ENCODE measurements at regions not wholly inside any gene's neighbourhood (a gene's known extent, or its start where the extent isn't known, plus 50 kb on each side); places are given as distances from the start of the nearest gene placed in this dataset.
A peak's percentile ranks its signal among the peaks of the same experiment; 100 is the strongest.
"Not testable (repeated sequence)": the region's sequence is repeated elsewhere in the genome, so short reads cannot be mapped to it uniquely, and the experiment has no call there.

GRCh38 chr2:55771612-55772011 lies 78.0 kb upstream of the PNPT1 start:
- DNase-seq (ENCODE audit: low spot score): peak; percentile 44

DNA sequence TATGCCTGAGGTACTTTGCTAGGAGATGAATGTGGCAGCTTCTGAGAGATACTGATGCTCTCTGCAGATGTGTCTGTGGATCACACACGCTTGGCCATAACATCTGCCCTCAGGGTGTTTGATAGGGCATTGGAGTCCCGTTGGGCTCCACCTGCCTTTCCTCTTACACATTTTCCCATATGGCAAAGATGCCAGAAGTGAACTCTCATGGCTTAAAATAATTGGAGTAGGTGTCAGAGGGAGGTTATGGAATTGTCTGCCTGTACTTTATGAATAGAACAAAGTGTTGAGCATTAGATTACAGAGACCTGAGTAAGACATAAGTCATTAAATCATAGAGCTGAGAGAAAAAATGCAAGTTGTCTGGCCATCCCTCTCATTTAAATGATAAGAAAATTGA lies 75.3 kb upstream of the PNPT1 start:
- DNase-seq (ENCODE audit: low spot score): no peak

DNA sequence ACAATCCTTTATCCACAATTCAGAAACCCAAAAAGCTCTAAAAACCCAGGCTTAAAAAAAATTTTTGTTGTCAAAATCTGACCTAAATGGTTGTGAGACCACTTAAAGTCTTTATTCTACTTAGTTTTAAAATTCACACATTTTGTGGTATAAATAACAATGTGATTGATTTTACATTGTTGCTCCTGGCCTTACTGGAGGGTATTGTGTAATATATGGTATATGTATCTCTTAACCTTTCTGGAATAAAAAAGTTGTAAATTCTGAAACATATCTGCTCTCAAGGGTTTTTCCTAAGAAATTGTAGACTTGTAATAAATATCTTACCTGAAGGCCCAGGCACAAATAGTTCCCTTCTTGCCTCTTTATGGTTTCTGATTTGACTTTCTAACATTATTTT lies 73.3 kb upstream of the PNPT1 start:
- DNase-seq (ENCODE audit: low spot score): no peak

DNA sequence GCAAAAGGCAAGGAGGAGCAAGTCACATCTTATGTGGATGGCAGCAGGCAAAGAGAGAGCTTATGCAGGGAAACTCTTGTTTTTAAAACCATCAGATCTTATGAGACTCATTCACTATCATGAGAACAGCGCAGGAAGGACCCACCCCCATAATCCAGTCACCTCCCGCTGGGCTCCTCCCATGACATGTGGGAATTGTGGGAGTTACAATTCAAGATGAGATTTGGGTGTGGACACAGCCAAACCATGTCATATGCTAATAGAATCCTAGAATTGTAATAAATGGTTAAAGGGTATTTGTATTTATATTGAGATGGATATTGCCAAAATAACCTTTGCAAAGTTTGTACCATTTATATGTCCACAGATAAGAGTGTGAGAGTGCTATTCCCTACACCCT lies 72.1 kb upstream of the PNPT1 start:
- not testable (repeated sequence) for DNase-seq (ENCODE audit: low spot score)

DNA sequence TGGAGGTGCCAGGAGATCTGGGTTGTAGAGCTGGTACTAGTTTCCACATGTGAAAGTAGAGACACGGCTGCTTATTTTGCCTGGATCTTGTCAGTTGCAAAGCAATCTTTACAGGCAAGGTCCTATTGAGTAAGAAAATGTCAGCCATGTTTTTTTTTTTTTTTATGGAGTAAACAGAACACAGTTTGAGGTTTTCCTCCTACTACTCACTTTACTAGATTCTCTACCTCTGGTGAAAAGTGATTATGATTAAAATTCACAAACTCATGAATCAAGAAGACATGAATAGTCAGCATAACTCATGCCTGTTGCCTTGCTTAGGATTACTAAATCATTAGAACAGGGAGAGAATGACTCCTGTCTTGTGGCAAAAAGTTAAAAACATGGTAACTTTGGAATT lies 70.1 kb upstream of the PNPT1 start:
- DNase-seq (ENCODE audit: low spot score): no peak

DNA sequence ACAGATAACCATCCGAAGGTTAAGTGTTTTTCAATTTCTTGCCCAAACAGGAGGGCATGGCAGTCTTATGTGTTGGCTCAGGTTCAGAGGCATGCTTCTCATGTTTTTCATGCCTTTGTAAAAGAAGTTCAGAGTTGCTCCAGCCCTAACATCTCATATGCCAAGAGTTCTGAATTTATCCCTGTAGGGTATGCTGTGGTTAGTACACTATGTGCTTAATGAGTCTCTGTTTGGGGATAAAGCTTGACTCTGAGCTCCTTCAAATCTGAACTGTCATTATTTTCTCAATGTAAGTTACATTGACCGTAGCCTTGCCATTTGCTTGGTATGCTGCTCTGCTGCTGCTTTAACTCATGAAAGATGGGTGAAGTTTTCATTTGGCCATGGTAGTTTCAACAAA lies 67.9 kb upstream of the PNPT1 start:
- no peak for DNase-seq (ENCODE audit: low spot score)

- DNase-seq (ENCODE audit: low spot score): no peak
Measured at GRCh38 chr2:55761024-55761423, 67.4 kb upstream of the PNPT1 start.

- DNase-seq (ENCODE audit: low spot score): no peak
Measured at GRCh38 chr2:55760125-55760524, 66.5 kb upstream of the PNPT1 start.

GRCh38 chr2:55759271-55759921 lies 65.8 kb upstream of the PNPT1 start:
- no peak for DNase-seq (ENCODE audit: low spot score)

GRCh38 chr2:55751966-55752365 lies 58.3 kb upstream of the PNPT1 start:
- DNase-seq (ENCODE audit: low spot score): no peak

DNA sequence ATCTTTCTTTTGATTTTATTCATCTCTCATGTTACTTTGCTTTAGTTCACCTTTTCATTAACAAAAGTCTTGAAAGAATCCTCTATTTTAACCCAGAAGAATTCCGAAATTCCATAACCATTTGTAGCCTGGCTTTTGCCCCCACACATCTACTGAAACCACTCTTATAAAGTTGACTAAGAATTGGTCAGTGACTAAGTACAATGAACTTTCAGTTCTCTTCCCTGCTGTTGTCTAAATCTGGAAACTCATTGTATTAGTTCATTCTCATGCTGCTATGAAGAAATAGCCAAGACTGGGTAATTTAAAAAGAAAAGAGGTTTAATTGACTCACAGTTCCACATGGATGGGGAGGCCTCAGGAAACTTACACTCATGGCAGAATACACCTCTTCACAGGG lies 49.9 kb upstream of the PNPT1 start:
- DNase-seq (ENCODE audit: low spot score): no peak
